ENCODE measurements at regions not wholly inside any gene's neighbourhood (a gene's known extent, or its start where the extent isn't known, plus 50 kb on each side); places are given as distances from the start of the nearest gene placed in this dataset.

GRCh38 chr9:108727580-108728111 lies 128.1 kb downstream of the ACTL7B start:
- H3K36me3 Mint-ChIP-seq (ENCODE audit: insufficient read depth, unreplicated experiment) = no peaks in the 10 kb centered on the region
- ChIA-PET CTCF (interaction anchor here (0.6 to 1.4 kb wide), 2 partner anchors 11 to 915 kb away, joined by 3 to 5 read pairs; no protein-coding TSS in a partner anchor), POLR2A (interaction anchor here (0.8 kb wide), 1 partner anchor 30 kb away, joined by 3 read pairs; no protein-coding TSS in a partner anchor)
- H3K4me3 Mint-ChIP-seq (ENCODE audit: unreplicated experiment) = no peak overlapping the region
- intact Hi-C loops (cut with micrococcal nuclease) = no loop called here
- H3K4me1 Mint-ChIP-seq (ENCODE audit: insufficient read depth, unreplicated experiment) = peaks cover 6% of the 10 kb centered on the region
- H3K27me3 Mint-ChIP-seq (ENCODE audit: insufficient read depth, unreplicated experiment) = no peaks in the 10 kb centered on the region
- H3K27ac Mint-ChIP-seq (ENCODE audit: low read depth, unreplicated experiment) = no peak overlapping the region
- peaks cover 11% of the 10 kb centered on the region for H3K9me3 Mint-ChIP-seq (ENCODE audit: unreplicated experiment)
- TF ChIP-seq, protein P1, sequence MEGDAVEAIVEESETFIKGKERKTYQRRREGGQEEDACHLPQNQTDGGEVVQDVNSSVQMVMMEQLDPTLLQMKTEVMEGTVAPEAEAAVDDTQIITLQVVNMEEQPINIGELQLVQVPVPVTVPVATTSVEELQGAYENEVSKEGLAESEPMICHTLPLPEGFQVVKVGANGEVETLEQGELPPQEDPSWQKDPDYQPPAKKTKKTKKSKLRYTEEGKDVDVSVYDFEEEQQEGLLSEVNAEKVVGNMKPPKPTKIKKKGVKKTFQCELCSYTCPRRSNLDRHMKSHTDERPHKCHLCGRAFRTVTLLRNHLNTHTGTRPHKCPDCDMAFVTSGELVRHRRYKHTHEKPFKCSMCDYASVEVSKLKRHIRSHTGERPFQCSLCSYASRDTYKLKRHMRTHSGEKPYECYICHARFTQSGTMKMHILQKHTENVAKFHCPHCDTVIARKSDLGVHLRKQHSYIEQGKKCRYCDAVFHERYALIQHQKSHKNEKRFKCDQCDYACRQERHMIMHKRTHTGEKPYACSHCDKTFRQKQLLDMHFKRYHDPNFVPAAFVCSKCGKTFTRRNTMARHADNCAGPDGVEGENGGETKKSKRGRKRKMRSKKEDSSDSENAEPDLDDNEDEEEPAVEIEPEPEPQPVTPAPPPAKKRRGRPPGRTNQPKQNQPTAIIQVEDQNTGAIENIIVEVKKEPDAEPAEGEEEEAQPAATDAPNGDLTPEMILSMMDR (IDR thresholded peaks at IDR 0.05; ENCODE audit: unreplicated experiment) = no peak
- no peak for DNase-seq (ENCODE audit: unreplicated experiment)
- no TSS peak for BruUV-seq (replicated peaks)

DNA sequence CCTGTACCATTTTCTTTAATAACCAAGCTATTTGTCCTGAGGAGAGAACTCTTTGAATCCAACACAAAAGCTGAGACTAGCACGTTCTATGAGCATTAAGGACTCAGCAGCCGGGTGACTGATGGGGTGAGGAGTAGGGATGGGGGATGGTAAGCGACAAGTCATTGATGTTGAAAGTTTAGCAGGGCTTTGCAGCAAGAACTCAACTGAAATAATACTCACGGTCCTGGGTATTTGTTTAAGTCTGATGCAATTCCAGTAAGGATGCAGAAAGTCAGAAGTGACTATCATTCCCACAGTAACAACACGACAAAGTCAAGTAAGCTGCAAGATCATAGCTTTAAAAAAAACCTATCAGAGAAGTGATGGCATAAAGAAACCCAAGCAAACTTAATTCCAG lies 131.1 kb downstream of the ACTL7B start:
- intact Hi-C loops (cut with micrococcal nuclease) = no loop called here
- TF ChIP-seq, protein P1 (IDR thresholded peaks at IDR 0.05; ENCODE audit: unreplicated experiment) = no peak
- H3K27me3 Mint-ChIP-seq (ENCODE audit: insufficient read depth, unreplicated experiment) = no peaks in the 10 kb centered on the region
- ChIA-PET POLR2A (no interaction called here), CTCF (no interaction called here)
- H3K4me3 Mint-ChIP-seq (ENCODE audit: unreplicated experiment) = no peak overlapping the region
- H3K27ac Mint-ChIP-seq (ENCODE audit: low read depth, unreplicated experiment) = no peak overlapping the region
- H3K4me1 Mint-ChIP-seq (ENCODE audit: insufficient read depth, unreplicated experiment) = peaks cover 6% of the 10 kb centered on the region
- H3K9me3 Mint-ChIP-seq (ENCODE audit: unreplicated experiment) = no peaks in the 10 kb centered on the region
- no peaks in the 10 kb centered on the region for H3K36me3 Mint-ChIP-seq (ENCODE audit: insufficient read depth, unreplicated experiment)
- BruUV-seq (replicated peaks) = no TSS peak
- peak; percentile 31 for DNase-seq (ENCODE audit: unreplicated experiment)

GRCh38 chr9:108724122-108724521 lies 131.7 kb downstream of the ACTL7B start:
- peaks cover 6% of the 10 kb centered on the region for H3K4me1 Mint-ChIP-seq (ENCODE audit: insufficient read depth, unreplicated experiment)
- TF ChIP-seq, protein P1 (IDR thresholded peaks at IDR 0.05; ENCODE audit: unreplicated experiment) = no peak
- H3K9me3 Mint-ChIP-seq (ENCODE audit: unreplicated experiment) = no peaks in the 10 kb centered on the region
- CTCF ChIA-PET = no interaction called here
- no TSS peak for BruUV-seq (replicated peaks)
- no peak overlapping the region for H3K27ac Mint-ChIP-seq (ENCODE audit: low read depth, unreplicated experiment)
- no peaks in the 10 kb centered on the region for H3K27me3 Mint-ChIP-seq (ENCODE audit: insufficient read depth, unreplicated experiment)
- H3K36me3 Mint-ChIP-seq (ENCODE audit: insufficient read depth, unreplicated experiment) = no peaks in the 10 kb centered on the region
- POLR2A ChIA-PET = no interaction called here
- H3K4me3 Mint-ChIP-seq (ENCODE audit: unreplicated experiment) = no peak overlapping the region
- intact Hi-C loops (cut with micrococcal nuclease) = no loop called here
- no peak for DNase-seq (ENCODE audit: unreplicated experiment)

DNA sequence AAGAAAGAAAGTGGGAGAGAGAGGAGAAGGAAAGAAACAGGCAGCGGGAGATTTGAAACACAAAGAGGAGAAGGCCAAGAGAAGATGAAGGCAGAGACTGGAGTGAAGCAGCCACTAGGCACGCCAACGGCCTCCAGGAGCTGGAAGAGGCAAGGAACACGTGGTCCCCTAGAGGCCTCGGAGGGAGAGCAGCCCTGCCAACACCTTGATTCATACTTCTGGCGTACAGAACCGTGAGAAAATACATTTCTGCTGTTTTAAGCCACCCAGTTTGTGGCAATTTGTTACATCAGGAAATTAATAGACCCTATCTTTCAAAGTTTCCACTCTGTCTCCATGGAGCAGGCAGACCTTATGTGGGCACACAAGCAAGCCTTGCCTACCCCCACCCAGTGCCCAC lies 133.4 kb downstream of the ACTL7B start:
- no peaks in the 10 kb centered on the region for H3K9me3 Mint-ChIP-seq (ENCODE audit: unreplicated experiment)
- intact Hi-C loops (cut with micrococcal nuclease) = no loop called here
- no peaks in the 10 kb centered on the region for H3K27me3 Mint-ChIP-seq (ENCODE audit: insufficient read depth, unreplicated experiment)
- ChIA-PET POLR2A (no interaction called here), CTCF (interaction anchor here (0.7 kb wide), 1 partner anchor 1075 kb away, joined by 3 read pairs; no protein-coding TSS in a partner anchor)
- H3K36me3 Mint-ChIP-seq (ENCODE audit: insufficient read depth, unreplicated experiment) = no peaks in the 10 kb centered on the region
- TF ChIP-seq, protein P1 (IDR thresholded peaks at IDR 0.05; ENCODE audit: unreplicated experiment) = no peak
- H3K4me1 Mint-ChIP-seq (ENCODE audit: insufficient read depth, unreplicated experiment) = peaks cover 6% of the 10 kb centered on the region
- no peak overlapping the region for H3K4me3 Mint-ChIP-seq (ENCODE audit: unreplicated experiment)
- no TSS peak for BruUV-seq (replicated peaks)
- H3K27ac Mint-ChIP-seq (ENCODE audit: low read depth, unreplicated experiment) = no peak overlapping the region
- no peak for DNase-seq (ENCODE audit: unreplicated experiment)
